ENCODE measurements at regions not wholly inside any gene's neighbourhood (a gene's known extent, or its start where the extent isn't known, plus 50 kb on each side); places are given as distances from the start of the nearest gene placed in this dataset.

GRCh38 chr16:48914070-48914469 is 304.1 kb upstream of the N4BP1 start:
- no peak for TF ChIP-seq POLR2A (IDR thresholded peaks at IDR 0.05; ENCODE audit: low read depth, low read length)
- no peak for TF ChIP-seq TAF1 (IDR thresholded peaks at IDR 0.05; ENCODE audit: borderline replicate concordance, low read depth, low read length)

All from GM12892 (cell line).